GM18868 (cell line): ENCODE measurements at regions not wholly inside any gene's neighbourhood (a gene's known extent, or its start where the extent isn't known, plus 50 kb on each side); places are given as distances from the start of the nearest gene placed in this dataset.
"Not testable (repeated sequence)": the region's sequence is repeated elsewhere in the genome, so short reads cannot be mapped to it uniquely, and the experiment has no call there.

Experiments
- ATAC-seq: cut with Tn5 transposase; IDR thresholded peaks from one replicate; pipeline ENCODE4 v1.9.1; 2021; ENCODE audit warnings: mild to moderate bottlenecking, moderate library complexity; ENCODE audit not compliant: unreplicated experiment

DNA sequence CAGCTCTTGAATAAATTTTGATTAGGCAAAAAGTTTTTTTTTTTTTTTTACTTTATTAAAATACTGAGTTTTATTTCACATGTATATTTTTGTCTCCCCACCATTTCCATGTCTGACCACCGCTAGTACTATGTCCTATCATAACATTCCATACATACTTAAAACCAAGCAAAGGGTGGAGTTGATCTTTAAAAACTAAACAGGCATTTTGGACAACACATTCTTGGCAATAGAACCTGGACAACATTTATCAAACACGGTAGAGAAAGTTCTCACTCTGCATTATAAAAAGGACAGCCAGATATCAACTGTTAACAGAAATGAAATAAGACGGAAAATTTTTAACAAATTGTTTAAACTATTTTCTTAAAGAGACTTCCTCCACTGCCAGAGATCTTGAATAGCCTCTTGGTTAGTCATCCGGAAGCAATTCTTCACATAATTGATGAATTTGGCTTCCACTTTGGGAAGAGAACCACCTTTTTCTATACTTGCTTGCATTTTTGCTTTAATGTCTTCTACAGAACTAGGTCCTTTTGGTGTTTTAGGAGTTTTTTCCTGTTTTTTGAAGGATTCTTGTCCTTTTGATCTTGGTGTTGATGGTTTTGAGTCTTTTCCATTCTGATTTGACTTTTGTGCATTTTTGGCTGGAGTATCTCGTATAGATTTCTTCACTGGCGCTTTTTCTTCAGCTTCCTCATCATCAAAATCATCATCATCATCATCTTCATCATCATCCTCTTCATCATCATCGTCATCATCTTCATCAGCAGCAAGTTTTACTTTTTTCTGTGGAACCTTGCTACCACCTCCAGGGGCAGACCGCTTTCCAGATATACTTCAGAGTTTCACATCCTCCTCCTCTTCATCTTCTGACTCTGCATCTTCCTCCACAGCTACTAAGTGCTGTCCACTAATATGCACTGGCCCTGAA lies 58.7 kb downstream of the POU5F2 start:
- not testable (repeated sequence) for ATAC-seq

DNA sequence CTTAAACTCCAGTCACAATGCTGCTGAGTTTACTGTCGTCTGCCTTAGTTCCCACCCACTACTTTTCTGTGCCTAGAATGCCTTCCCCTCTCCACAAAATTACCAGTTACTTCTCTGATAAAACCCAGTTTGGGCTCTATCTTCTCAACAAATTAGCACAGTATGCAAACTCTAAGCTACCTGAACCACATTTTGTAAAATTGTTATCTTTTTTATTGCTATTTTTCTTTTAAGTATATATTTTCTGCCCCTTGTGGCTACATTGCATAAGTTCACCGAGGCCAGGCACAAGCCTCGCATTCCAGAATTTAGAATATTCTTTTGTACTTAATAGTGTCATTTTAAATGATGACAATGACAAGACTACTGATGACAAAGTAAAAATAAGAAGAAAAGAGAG lies 60.0 kb downstream of the POU5F2 start:
- no peak for ATAC-seq

DNA sequence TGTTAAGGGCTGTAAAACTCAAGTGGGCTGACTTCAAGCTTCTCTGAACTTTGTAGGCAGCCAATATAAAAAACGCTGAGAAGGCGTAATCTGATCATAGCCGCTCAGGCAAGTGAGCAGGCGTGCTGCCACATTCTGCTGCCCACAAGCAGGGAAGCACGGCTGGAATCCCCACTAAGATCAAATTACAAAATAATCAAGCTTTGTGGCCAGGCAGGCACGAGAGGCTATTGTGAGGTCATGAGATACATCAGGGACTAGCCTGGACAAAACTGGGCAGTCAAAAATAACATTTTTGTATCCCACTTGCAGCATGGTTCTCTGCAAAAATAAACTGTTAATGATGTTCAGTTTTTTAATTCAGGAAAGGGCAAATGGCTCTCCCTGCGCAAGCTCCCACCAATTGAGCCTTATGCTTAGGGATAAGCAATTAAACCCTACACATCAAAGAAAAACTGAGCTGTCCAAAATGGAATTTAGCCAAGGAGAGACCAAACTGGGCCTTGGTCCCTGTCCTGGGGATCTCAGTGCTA lies 64.0 kb downstream of the POU5F2 start:
- no peak for ATAC-seq

DNA sequence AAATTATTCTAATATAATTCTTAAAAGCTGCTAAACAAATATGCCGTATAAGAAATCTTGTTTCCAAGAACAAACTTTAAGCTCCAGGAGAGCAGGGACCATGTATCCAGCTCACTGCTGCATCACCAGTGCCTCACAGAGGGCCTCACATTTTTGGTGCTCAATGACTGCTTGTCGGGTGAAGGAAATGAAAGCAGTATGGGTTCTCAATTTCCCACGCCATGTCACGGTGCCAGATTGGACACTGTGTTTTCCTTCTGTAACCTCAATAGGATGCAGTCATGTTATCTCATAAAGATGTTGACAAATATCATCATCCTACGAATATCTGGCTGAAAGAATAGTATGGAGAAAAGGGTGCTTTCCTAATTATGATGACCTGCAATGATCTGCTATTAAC lies 64.7 kb downstream of the POU5F2 start:
- peak; percentile 67 for ATAC-seq

DNA sequence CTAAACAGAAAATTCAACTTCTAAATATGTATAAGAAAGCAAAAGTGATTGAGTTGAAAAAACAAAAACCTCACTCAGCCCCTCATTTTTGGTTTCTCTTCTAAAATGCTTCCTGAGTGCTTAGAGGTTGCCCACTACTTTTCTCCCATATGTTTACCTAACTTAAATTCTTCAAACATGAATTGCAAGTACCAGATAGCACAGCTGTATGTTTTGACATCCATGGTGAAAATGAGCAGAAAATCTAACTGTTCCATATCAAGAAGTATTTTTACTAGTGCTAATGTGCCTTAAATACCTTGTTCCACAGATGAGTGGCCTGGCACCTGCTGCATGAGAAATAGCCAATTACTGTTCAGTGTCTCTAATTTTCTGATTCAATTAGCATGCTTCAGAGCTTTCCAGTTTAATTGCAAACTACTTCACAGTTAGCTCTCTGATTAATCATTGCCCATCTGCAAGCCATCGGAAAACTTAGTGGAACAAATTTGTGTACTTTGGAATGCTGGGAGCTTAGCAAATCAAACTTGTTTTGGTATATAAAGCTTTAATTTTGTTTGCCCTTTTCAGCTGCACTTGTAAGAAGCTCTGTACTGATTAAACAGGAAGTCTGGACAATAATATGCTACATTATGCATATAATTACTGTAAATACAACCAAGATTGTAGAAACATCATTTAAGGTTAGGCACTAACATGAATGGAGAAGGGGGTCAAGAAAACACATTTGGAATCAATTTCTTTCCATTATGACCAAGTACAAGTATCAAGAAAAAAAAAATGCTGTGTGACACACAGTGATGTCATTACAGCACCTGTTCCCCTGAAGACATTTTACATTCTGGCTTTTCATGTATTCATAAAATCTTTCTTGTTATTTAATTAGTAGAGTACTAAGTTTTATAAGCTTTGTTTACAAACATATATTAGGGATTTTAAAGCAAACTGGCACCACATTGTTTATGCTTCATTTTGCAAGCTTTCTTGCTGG lies 65.6 kb downstream of the POU5F2 start:
- peak; percentile 42 for ATAC-seq

DNA sequence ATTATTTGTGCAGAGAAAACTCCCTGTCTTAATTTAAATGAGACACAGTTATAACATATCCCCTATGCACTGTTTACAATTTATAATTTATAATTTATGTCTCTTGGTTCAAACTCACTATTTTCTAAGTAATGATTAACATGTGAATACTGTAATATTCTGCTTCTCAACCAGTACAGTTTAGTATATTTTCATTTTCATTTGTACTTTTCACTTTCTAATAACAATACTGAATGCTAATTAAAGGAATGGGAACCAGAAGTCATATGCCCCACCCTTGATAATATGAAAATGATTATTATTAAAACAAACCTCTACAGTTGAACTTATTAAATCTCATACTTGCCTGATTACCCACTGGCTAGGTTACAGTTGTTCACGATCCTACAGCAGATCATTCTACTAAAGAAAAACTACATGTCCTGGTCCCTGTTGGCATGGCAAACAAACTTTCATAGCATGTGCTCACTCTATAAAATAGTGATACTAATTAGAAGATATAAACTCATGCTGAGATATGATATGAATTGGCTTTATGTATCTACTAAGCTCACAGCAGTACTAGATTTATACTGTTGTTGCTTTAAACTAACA lies 66.4 kb downstream of the POU5F2 start:
- ATAC-seq, result peak; percentile 36

DNA sequence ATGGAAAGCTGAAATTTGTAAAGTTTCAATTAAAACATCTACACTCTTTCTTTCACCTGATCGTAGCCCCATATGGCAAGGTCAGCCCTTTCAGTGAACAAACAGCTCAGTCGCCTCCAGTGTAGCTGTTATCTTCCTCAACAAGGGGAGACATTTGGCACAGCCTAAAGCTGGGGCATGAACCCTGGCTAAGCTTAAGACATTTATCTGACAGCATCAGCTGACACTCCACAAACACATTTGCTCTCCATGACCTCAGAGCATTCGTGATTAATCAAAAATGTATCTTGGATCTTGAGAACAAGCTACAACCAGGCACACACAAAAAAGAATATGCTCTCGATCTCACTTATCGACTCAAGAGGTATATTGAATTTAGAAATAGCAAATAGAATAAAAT lies 67.3 kb downstream of the POU5F2 start:
- no peak for ATAC-seq

DNA sequence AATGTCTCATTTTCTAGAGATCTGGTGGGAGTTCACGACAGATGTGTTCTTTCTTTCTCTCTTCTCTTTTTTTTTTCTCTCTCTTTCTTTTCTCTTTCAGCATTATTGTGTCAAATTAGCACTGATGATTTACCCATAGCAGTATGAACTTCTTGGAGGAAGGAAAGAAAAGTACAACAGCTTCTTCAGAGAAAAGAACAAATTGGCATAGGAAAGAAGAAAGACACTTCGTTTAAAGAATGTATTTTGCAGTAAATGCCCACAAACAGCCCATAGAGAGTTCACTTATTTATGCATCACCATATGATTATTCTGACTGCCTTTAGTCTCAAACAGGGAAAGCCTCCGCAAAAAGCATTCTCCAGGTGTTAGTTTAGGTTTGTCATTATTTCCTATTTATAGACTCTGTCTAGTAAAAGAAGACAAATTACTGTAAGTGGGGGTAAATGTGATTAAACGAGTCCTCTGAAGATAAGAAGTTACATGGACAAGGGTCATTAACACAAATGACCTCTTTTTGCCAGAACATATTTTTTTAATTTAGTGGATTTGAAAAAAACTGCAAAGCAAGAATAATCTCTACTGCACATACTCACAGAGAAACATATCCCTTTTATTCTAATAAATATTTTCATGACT lies 68.0 kb downstream of the POU5F2 start:
- no peak for ATAC-seq

DNA sequence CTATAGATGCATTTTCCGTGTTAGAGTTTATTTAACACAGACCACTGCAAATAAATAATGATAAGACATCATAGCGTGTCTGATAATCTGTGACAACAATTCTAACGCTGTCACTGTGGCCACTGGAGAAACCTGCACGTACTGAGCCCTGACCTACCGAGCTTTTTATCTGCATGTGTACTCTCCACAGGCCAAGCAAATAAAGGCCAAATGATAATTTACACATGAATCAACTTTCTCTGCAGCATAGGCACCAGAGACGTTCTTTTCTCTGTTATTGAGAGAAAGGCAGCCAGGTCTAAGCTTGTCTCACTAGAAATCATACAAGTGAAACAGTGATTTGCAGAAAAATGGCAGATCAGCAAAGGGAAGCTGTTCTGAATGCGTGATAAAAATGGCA lies 75.8 kb downstream of the POU5F2 start:
- no peak for ATAC-seq

DNA sequence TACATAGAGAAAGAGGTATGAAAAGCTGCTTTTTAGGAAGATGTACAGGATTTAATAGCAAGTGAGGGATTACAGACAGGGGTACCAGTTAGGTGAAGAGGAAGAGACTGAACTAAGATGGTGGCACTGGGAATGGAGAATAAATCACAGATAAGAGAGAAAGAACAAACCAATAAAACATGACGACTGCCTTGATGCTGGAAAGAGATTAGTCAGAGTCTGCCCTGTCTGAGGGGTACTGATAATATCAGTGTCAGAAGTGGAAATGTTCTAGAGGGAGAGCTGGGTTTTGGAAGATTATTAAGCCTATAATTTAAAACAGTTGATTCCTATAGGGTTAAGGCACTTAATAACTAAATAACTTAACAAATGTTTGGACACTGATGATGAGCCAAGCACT lies 77.7 kb downstream of the NR2F1 start:
- ATAC-seq, result no peak

DNA sequence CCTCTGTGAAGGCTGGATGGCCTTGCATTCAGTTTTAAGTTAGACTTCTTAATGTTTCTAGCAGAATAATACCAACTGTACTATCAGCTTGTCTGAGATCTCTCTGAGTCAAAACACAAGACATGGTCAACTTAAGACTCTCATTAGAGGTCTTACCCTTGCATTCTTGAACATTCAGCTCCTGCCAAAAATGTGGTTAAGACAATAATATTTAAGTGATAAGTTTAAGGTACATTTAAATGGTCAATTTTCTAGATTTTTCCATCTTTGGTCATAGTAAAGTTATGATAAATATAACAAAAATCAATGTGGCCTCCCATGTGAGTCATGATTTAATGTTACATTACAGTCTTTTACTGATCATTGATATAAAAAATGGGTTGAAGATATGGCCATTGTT lies 75.0 kb downstream of the NR2F1 start:
- no peak for ATAC-seq

DNA sequence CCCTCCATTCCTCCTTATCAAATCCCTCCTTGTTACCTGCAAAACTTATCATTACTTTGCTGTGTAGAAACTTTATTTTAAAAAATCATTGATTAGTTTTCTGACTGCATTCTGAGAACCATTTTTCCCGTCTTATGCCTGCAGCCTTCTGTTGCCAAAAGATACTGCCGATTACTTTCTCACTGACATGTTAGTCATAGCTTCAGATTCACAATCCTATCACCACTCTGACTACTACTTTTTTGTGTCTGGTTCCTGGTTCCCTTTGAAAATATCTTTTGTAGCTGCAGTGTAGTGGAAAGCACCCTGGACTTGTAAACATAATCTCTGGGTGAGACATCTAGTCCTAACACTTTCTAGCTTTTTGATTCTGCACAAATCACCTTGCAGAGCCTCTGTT lies 71.7 kb downstream of the NR2F1 start:
- ATAC-seq, result no peak

DNA sequence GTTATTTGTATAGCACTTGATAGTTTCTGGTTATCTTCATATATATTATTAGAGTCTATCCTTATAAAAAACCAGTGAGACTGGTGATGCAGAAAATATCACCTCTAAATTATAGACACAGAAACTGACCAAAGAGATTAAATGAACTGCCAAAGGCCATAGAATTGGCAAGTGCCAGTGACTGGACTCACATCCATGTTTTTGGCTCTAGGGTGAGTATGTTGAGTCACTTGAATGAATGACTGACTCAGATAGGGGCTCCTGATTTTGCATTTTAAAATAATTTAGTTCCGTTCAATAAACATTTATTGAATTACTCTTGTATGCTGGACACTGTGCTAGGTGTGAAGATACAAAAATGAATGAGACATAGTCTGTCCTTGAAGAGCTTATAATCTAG lies 70.7 kb downstream of the NR2F1 start:
- no peak for ATAC-seq

DNA sequence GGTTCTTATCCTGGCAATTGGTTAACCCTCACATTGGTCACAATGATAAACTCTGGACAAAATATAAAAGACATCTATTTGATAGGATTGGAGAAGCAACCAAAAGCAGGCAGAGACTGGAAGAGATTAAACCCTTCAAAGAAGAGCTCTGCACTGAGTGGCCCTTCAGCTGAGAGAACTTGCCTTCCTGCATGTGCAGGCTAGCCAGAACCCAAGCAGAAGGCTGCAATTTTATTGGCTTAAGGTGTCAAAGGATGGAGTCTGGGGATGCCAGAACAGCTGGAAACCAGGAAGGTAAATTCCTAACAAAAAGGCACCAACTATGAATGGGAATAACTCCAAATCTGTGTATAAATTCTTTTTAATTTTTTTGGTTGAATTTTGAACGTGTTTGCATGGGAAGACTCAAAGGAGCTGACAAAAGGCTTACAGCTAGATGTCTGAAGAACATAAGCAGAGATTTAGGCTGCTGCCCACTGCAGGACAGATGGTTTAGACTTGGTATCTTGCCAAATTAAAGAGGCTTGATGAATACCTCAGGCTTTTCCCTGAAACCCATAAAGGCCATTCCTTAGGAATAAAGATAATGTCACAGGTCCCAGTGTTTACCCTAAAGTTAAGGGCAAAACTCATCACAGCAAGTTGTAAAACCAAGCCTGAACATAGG lies 66.3 kb downstream of the NR2F1 start:
- no peak for ATAC-seq

DNA sequence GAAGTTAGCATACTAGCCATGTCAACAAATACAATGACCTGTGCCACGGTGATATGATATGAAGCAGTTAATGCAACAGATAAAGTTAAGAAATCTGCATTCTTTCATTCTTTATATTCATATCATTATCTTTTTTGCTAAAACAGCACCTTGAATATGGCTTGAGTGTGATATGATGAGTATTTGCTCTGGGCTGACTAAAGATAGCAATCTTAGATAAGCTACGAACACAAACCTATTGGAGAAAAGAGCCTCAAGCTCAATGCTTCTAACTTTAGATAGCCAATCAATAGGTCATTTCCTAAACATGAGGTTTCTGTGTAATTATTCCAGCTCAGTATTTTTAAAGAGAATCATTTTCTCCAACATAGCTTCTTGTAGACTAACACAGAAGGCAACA lies 61.7 kb downstream of the NR2F1 start:
- ATAC-seq, result no peak
